GM18520 (cell line): ENCODE measurements at regions not wholly inside any gene's neighbourhood (a gene's known extent, or its start where the extent isn't known, plus 50 kb on each side); places are given as distances from the start of the nearest gene placed in this dataset.

Source experiments
- ATAC-seq: cut with Tn5 transposase; IDR thresholded peaks from one replicate; pipeline ENCODE4 v1.9.1; 2021; ENCODE audit not compliant: unreplicated experiment

- no peak for ATAC-seq
Measured at GRCh38 chr7:108686494-108686893, 116.8 kb downstream of the DNAJB9 start.

- no peak for ATAC-seq
Measured at GRCh38 chr7:108697254-108697653, 127.6 kb downstream of the DNAJB9 start.

GRCh38 chr7:108711611-108712010 lies 141.9 kb downstream of the DNAJB9 start:
- ATAC-seq = no peak

GRCh38 chr7:108716783-108717182 lies 147.1 kb downstream of the DNAJB9 start:
- no peak for ATAC-seq

- no peak for ATAC-seq
Measured at GRCh38 chr7:108717781-108718180, 148.1 kb downstream of the DNAJB9 start.

GRCh38 chr7:108719631-108720030 lies 150.0 kb downstream of the DNAJB9 start:
- ATAC-seq = no peak

GRCh38 chr7:108722561-108722960 lies 152.9 kb downstream of the DNAJB9 start:
- ATAC-seq = no peak

- ATAC-seq = no peak
Measured at GRCh38 chr7:108723381-108723814, 153.7 kb downstream of the DNAJB9 start.

- ATAC-seq = no peak
Measured at GRCh38 chr7:108724251-108725100, 154.8 kb downstream of the DNAJB9 start.

- ATAC-seq = no peak
Measured at GRCh38 chr7:108735814-108736213, 166.1 kb downstream of the DNAJB9 start.

GRCh38 chr7:108736221-108736891 lies 166.7 kb downstream of the DNAJB9 start:
- ATAC-seq = no peak

GRCh38 chr7:108770981-108771745 lies 201.5 kb downstream of the DNAJB9 start:
- ATAC-seq = no peak

- ATAC-seq = no peak
Measured at GRCh38 chr7:108771853-108772252, 202.2 kb downstream of the DNAJB9 start.

GRCh38 chr7:108777966-108778365 lies 208.3 kb downstream of the DNAJB9 start:
- ATAC-seq = no peak

- ATAC-seq = no peak
Measured at GRCh38 chr7:108789451-108789850, 219.8 kb downstream of the DNAJB9 start.

GRCh38 chr7:108794466-108794865 lies 224.8 kb downstream of the DNAJB9 start:
- ATAC-seq = no peak

GRCh38 chr7:108802650-108803049 lies 233.0 kb downstream of the DNAJB9 start:
- no peak for ATAC-seq

- ATAC-seq = no peak
Measured at GRCh38 chr7:108805808-108806397, 236.2 kb downstream of the DNAJB9 start.

GRCh38 chr7:108808549-108809266 lies 239.0 kb downstream of the DNAJB9 start:
- ATAC-seq = no peak

GRCh38 chr7:108809356-108809755 lies 239.7 kb downstream of the DNAJB9 start:
- ATAC-seq = no peak
